Testis (tissue), 2 donors: ENCODE measurements at regions not wholly inside any gene's neighbourhood (a gene's known extent, or its start where the extent isn't known, plus 50 kb on each side); places are given as distances from the start of the nearest gene placed in this dataset.

ENCODE experiments used
- CTCF ChIP-seq, 3 experiments: fragments of 450-650 bp in 2 of 3; fragments of 200-600 bp in 1 of 3; sonication (generic) in 1 of 3; IDR thresholded peaks; one replicate each; pipeline ENCODE4 v1.5.1; 2016 to 2019; ENCODE audit warnings: antibody characterized with exemption in 3 of 3, mild to moderate bottlenecking in 2 of 3, moderate library complexity in 1 of 3
- POLR2A ChIP-seq: fragments of 450-650 bp; IDR thresholded peaks from one replicate; pipeline ENCODE4 v1.6.1; 2017; ENCODE audit warnings: antibody characterized with exemption, mild to moderate bottlenecking, moderate library complexity

GRCh38 chr11:127890030-127890615 lies 697.2 kb downstream of the ETS1 start:
- TF ChIP-seq CTCF (IDR thresholded peaks at IDR 0.05), result no peak
- TF ChIP-seq POLR2A, result no peak
